ENCODE measurements at regions not wholly inside any gene's neighbourhood (a gene's known extent, or its start where the extent isn't known, plus 50 kb on each side); places are given as distances from the start of the nearest gene placed in this dataset.

DNA sequence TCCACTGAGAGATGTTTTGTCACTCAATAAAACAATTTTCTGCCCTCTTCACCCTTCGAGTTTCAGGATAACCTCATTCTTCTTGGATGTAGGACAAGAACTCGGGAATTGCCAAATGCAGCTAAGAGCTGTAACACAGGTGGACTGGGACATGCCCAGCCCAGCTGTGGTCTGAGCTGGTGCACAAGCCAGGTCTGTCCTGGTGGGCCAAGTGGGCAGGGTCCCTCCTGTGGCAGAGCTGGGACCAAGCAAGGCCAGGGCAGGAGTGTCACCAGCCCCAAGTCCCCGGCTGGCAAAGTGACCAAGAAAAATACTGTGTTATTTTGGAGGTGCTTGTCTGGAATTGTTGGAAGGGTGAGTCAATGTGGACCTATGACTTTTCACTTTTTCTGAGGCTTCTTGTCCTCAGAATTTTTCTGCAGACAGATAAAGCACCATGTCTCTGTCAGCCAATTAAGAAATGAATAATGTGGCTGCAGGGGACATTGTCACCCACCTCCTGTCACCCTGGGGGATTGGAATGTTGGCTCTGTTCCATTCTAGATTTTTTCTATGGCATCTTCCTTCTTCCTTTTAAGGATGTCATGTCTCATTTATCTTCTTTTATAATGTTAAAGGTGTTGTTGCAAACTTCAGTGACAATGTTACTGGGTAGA lies 645.2 kb upstream of the EPHA6 start:
- Histone ChIP-seq H3K4me3 (no peak overlapping the region), H3K27ac (no peak overlapping the region), H3K9ac (ENCODE audit: low read depth in 2 of 2, low read length in 2 of 2) (no peak overlapping the region), H3K9me3 (no peaks in the 10 kb centered on the region), H3K4me1 (no peaks in the 10 kb centered on the region), H3K27me3 (no peaks in the 10 kb centered on the region), H3K36me3 (no peaks in the 10 kb centered on the region)
- TF ChIP-seq, protein P1, sequence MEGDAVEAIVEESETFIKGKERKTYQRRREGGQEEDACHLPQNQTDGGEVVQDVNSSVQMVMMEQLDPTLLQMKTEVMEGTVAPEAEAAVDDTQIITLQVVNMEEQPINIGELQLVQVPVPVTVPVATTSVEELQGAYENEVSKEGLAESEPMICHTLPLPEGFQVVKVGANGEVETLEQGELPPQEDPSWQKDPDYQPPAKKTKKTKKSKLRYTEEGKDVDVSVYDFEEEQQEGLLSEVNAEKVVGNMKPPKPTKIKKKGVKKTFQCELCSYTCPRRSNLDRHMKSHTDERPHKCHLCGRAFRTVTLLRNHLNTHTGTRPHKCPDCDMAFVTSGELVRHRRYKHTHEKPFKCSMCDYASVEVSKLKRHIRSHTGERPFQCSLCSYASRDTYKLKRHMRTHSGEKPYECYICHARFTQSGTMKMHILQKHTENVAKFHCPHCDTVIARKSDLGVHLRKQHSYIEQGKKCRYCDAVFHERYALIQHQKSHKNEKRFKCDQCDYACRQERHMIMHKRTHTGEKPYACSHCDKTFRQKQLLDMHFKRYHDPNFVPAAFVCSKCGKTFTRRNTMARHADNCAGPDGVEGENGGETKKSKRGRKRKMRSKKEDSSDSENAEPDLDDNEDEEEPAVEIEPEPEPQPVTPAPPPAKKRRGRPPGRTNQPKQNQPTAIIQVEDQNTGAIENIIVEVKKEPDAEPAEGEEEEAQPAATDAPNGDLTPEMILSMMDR (IDR thresholded peaks at IDR 0.05), result no peak
- DNase-seq, result no peak
- intact Hi-C loops (cut with DNase I), result no loop called here

- TF ChIP-seq, protein P1 (IDR thresholded peaks at IDR 0.05), result no peak
- no peak for DNase-seq
- no peak overlapping the region for H3K9ac ChIP-seq (ENCODE audit: low read depth in 2 of 2, low read length in 2 of 2)
- H3K9me3 ChIP-seq, result no peaks in the 10 kb centered on the region
- intact Hi-C loops (cut with DNase I), result no loop called here
- no peak overlapping the region for H3K27ac ChIP-seq
- H3K27me3 ChIP-seq, result no peaks in the 10 kb centered on the region
- H3K36me3 ChIP-seq, result no peaks in the 10 kb centered on the region
- H3K4me3 ChIP-seq, result no peak overlapping the region
- no peaks in the 10 kb centered on the region for H3K4me1 ChIP-seq
Observed at GRCh38 chr3:96172917-96173316, 641.5 kb upstream of the EPHA6 start.

- Histone ChIP-seq H3K9me3 (no peaks in the 10 kb centered on the region), H3K36me3 (no peaks in the 10 kb centered on the region), H3K4me1 (no peaks in the 10 kb centered on the region), H3K27ac (no peak overlapping the region), H3K9ac (ENCODE audit: low read depth in 2 of 2, low read length in 2 of 2) (no peak overlapping the region), H3K27me3 (no peaks in the 10 kb centered on the region), H3K4me3 (no peak overlapping the region)
- TF ChIP-seq, protein P1 (IDR thresholded peaks at IDR 0.05), result no peak
- no peak for DNase-seq
- intact Hi-C loops (cut with DNase I), result no loop called here
Observed at GRCh38 chr3:96175500-96175899, 638.9 kb upstream of the EPHA6 start.

DNA sequence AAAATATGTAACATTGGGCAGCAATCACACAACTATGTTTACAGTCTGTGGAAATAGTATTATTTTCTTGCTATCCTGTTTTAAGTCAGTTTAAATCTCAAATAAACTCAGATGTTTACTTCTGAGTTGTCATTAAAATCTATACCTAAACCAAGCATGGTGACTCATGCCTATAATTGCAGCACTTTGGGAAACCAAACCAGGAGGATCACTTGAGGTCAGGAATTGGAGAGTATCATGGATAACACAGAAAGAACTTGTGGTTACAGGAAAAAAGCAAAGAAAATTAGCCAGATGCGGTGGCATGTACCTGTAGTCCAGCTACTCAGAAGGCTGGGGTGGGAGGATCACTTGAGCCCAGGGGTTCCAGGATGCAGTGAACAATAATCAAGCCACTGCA lies 631.6 kb upstream of the EPHA6 start:
- H3K27ac ChIP-seq, result no peak overlapping the region
- H3K9ac ChIP-seq (ENCODE audit: low read depth in 2 of 2, low read length in 2 of 2), result no peak overlapping the region
- H3K9me3 ChIP-seq, result no peaks in the 10 kb centered on the region
- H3K4me3 ChIP-seq, result no peak overlapping the region
- TF ChIP-seq, protein P1 (IDR thresholded peaks at IDR 0.05), result no peak
- intact Hi-C loops (cut with DNase I), result no loop called here
- no peaks in the 10 kb centered on the region for H3K27me3 ChIP-seq
- no peaks in the 10 kb centered on the region for H3K4me1 ChIP-seq
- DNase-seq, result no peak
- H3K36me3 ChIP-seq, result no peaks in the 10 kb centered on the region

DNA sequence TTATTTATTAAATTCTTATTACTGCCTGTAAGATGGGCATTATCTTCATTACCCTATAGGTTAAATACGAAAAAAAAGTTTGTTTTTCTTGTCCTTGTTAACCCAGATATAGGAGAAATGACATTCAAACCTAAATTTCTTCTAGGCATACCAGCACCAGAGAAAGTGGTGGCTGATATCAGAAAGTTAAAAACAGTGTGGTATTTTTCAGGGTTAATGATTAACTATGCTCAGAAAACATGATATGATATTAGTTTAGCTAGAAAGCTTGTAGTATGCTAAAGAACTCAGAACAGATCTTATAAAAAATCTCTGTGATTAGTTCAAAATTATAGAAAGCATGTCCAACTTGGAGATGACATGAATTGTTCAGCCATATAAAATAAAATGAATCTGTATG lies 630.5 kb upstream of the EPHA6 start:
- no peak for DNase-seq
- TF ChIP-seq, protein P1 (IDR thresholded peaks at IDR 0.05), result no peak
- Histone ChIP-seq H3K36me3 (no peaks in the 10 kb centered on the region), H3K9ac (ENCODE audit: low read depth in 2 of 2, low read length in 2 of 2) (no peak overlapping the region), H3K27me3 (no peaks in the 10 kb centered on the region), H3K4me3 (no peak overlapping the region), H3K4me1 (no peaks in the 10 kb centered on the region), H3K9me3 (no peaks in the 10 kb centered on the region), H3K27ac (no peak overlapping the region)
- intact Hi-C loops (cut with DNase I), result no loop called here

Data from colonic mucosa (tissue), 4 donors.